GM11168 (cell line): ENCODE measurements at regions not wholly inside any gene's neighbourhood (a gene's known extent, or its start where the extent isn't known, plus 50 kb on each side); places are given as distances from the start of the nearest gene placed in this dataset.
"Not testable (repeated sequence)": the region's sequence is repeated elsewhere in the genome, so short reads cannot be mapped to it uniquely, and the experiment has no call there.

Experiments
- in situ Hi-C: fragments of 300-500 bp; cut with MboI; formaldehyde crosslinking; loops from one replicate; pipeline ENCODE4 v1.12.0; 2022; ENCODE audit warnings: low sequenced_read_pairs; ENCODE audit not compliant: unreplicated experiment

GRCh38 chr1:172939475-172939874, 111.3 kb downstream of the TNFSF18 start:
- in situ Hi-C loops, result no loop called here

GRCh38 chr1:172940174-172940855, 110.4 kb downstream of the TNFSF18 start:
- in situ Hi-C loops, result no loop called here

GRCh38 chr1:172941471-172941870, 109.3 kb downstream of the TNFSF18 start:
- in situ Hi-C loops, result no loop called here

GRCh38 chr1:172941945-172942344, 108.8 kb downstream of the TNFSF18 start:
- in situ Hi-C loops, result no loop called here

GRCh38 chr1:172943138-172943537, 107.6 kb downstream of the TNFSF18 start:
- in situ Hi-C loops, result not testable (repeated sequence)

- in situ Hi-C loops, result no loop called here
Observed at GRCh38 chr1:172944931-172945330, 105.8 kb downstream of the TNFSF18 start.

GRCh38 chr1:172946814-172947507, 103.8 kb downstream of the TNFSF18 start:
- in situ Hi-C loops, result no loop called here

- in situ Hi-C loops, result no loop called here
Observed at GRCh38 chr1:172948457-172948856, 102.3 kb downstream of the TNFSF18 start.

GRCh38 chr1:172949096-172949495, 101.6 kb downstream of the TNFSF18 start:
- in situ Hi-C loops, result no loop called here

GRCh38 chr1:172950528-172950927, 100.2 kb downstream of the TNFSF18 start:
- in situ Hi-C loops, result no loop called here

- in situ Hi-C loops, result no loop called here
Observed at GRCh38 chr1:172951730-172952365, 98.9 kb downstream of the TNFSF18 start.

GRCh38 chr1:172952516-172952915, 98.2 kb downstream of the TNFSF18 start:
- in situ Hi-C loops, result no loop called here

GRCh38 chr1:172954476-172955150, 96.1 kb downstream of the TNFSF18 start:
- in situ Hi-C loops, result no loop called here

- in situ Hi-C loops, result no loop called here
Observed at GRCh38 chr1:172955161-172955815, 95.5 kb downstream of the TNFSF18 start.

GRCh38 chr1:172956871-172957270, 93.9 kb downstream of the TNFSF18 start:
- in situ Hi-C loops, result no loop called here

GRCh38 chr1:172957491-172957890, 93.2 kb downstream of the TNFSF18 start:
- in situ Hi-C loops, result no loop called here

GRCh38 chr1:172959571-172959970, 91.2 kb downstream of the TNFSF18 start:
- in situ Hi-C loops, result no loop called here

GRCh38 chr1:172960019-172960418, 90.7 kb downstream of the TNFSF18 start:
- in situ Hi-C loops, result no loop called here

GRCh38 chr1:172960454-172961208, 90.1 kb downstream of the TNFSF18 start:
- in situ Hi-C loops, result no loop called here

- in situ Hi-C loops, result no loop called here
Observed at GRCh38 chr1:172964864-172965263, 85.9 kb downstream of the TNFSF18 start.
